H1 (cell line): ENCODE measurements at regions not wholly inside any gene's neighbourhood (a gene's known extent, or its start where the extent isn't known, plus 50 kb on each side); places are given as distances from the start of the nearest gene placed in this dataset.

Source experiments
- CTCF ChIA-PET: fragments of 300-600 bp; sonication (Branson Sonifier 250); formaldehyde crosslinking; loops from one replicate; lab custom pipeline; 2021; ENCODE audit not compliant: partially characterized antibody; lab: Charles Lee
- POLR2A ChIA-PET: fragments of 300-600 bp; sonication (Branson Sonifier 250); formaldehyde crosslinking; loops from one replicate; lab custom pipeline; 2021; ENCODE audit warnings: inconsistent platforms; ENCODE audit not compliant: partially characterized antibody; lab: Charles Lee
- DNase-seq, 2 experiments: peaks; one replicate each; pipeline versions ENCODE4 v3.0.0 to v3.0.0-alpha.2; 2010 to 2022; ENCODE audit warnings: low spot score in 2 of 2, low read depth in 1 of 2, mixed read lengths in 1 of 2
- FAIRE-seq: peaks from 2 replicates; lab custom pipeline; 2011; peaks lifted over from hg19 to GRCh38; lab: Jason Lieb, UNC
- H2AFZ ChIP-seq: 2 replicates; pipeline ENCODE4 v1.8.1; 2012; ENCODE audit warnings: low read length, inconsistent platforms
- H2AK5ac ChIP-seq: 2 replicates; pipeline ENCODE4 v1.6.1; 2013; ENCODE audit warnings: low read depth, low read length
- H2BK120ac ChIP-seq: replicated peaks from 2 replicates; pipeline ENCODE3; 2013; ENCODE audit warnings: low read depth, low read length, inconsistent platforms
- H2BK12ac ChIP-seq: 2 replicates; pipeline ENCODE4 v1.6.1; 2013; ENCODE audit warnings: low read depth, low read length
- H2BK15ac ChIP-seq: 2 replicates; pipeline ENCODE4 v1.6.1; 2013; ENCODE audit warnings: low read length
- H2BK20ac ChIP-seq: 2 replicates; pipeline ENCODE4 v1.6.1; 2013; ENCODE audit warnings: low read length
- H2BK5ac ChIP-seq: 2 replicates; pipeline ENCODE4 v1.6.1; 2013; ENCODE audit warnings: low read depth, low read length
- H3K14ac ChIP-seq: 2 replicates; pipeline ENCODE4 v1.6.1; 2013; ENCODE audit warnings: inconsistent platforms; ENCODE audit not compliant: insufficient read length
- H3K18ac ChIP-seq: 2 replicates; pipeline ENCODE4 v1.6.1; 2013; ENCODE audit warnings: low read length; ENCODE audit errors: extremely low read depth
- H3K23ac ChIP-seq: 2 replicates; pipeline ENCODE4 v1.6.1; 2013; ENCODE audit warnings: inconsistent platforms; ENCODE audit not compliant: insufficient read length
- H3K23me2 ChIP-seq: 2 replicates; pipeline ENCODE4 v1.6.1; 2013; ENCODE audit warnings: low read depth, low read length
- H3K27ac ChIP-seq: 2 replicates; pipeline ENCODE4 v1.6.1; 2011; ENCODE audit warnings: low read depth, low read length, inconsistent platforms
- H3K27me3 ChIP-seq, 4 experiments: replicated peaks in 1 of 4; 1 replicate in 1 of 4; 2 replicates in 3 of 4; pipeline versions ENCODE4 v1.6.1 to v1.8.1; 2011 to 2013; ENCODE audit warnings: low read length in 3 of 4, mild to moderate bottlenecking in 3 of 4, inconsistent platforms in 2 of 4, mixed read lengths in 2 of 4, moderate library complexity in 1 of 4; ENCODE audit not compliant: control insufficient read depth in 3 of 4, insufficient read depth in 3 of 4; ENCODE audit errors: extremely low read depth in 1 of 4
- H3K36me3 ChIP-seq, 4 experiments: 2 replicates each; pipeline versions ENCODE4 v1.6.1 to v1.8.1; 2011 to 2013; ENCODE audit warnings: mild to moderate bottlenecking in 4 of 4, low read length in 3 of 4, moderate library complexity in 2 of 4, control low read depth in 1 of 4, inconsistent platforms in 1 of 4; ENCODE audit not compliant: insufficient read depth in 4 of 4, control insufficient read depth in 2 of 4
- H3K4ac ChIP-seq: replicated peaks from 2 replicates; pipeline ENCODE3; 2013; ENCODE audit warnings: low read length, low read depth, mixed read lengths, inconsistent platforms; ENCODE audit not compliant: insufficient read length
- H3K4me1 ChIP-seq, 4 experiments: replicated peaks in 1 of 4; 1 replicate in 1 of 4; 2 replicates in 3 of 4; pipeline versions ENCODE4 v1.6.1 to v1.8.1; 2011 to 2013; ENCODE audit warnings: low read length in 3 of 4, inconsistent platforms in 2 of 4, mixed read lengths in 1 of 4; ENCODE audit not compliant: insufficient read depth in 4 of 4, control insufficient read depth in 3 of 4
- H3K4me2 ChIP-seq, 2 experiments: 2 replicates each; pipeline versions ENCODE4 v1.6.1 to v1.8.1; 2011 to 2013; ENCODE audit warnings: low read depth in 2 of 2, low read length in 2 of 2, control low read depth in 1 of 2, inconsistent platforms in 1 of 2, mild to moderate bottlenecking in 1 of 2; ENCODE audit not compliant: insufficient read depth in 1 of 2
- H3K4me3 ChIP-seq, 4 experiments: fragments of 200-600, 300-600 bp in 1 of 4; sonication (generic), shearing (Covaris generic), sonication (Bioruptor Twin) in 1 of 4; 2 replicates each; pipeline versions ENCODE4 v1.5.1 to v1.8.1; 2011 to 2016; ENCODE audit warnings: low read length in 4 of 4, low read depth in 3 of 4, control low read depth in 2 of 4, inconsistent platforms in 2 of 4, mild to moderate bottlenecking in 2 of 4, mixed read lengths in 1 of 4, moderate library complexity in 1 of 4; ENCODE audit not compliant: insufficient read depth in 2 of 4; ENCODE audit errors: extremely low read depth in 1 of 4
- H3K56ac ChIP-seq: replicated peaks from 2 replicates; pipeline ENCODE3; 2013; ENCODE audit warnings: low read depth, mild to moderate bottlenecking, mixed read lengths, low read length, inconsistent platforms; ENCODE audit not compliant: insufficient read length
- H3K79me1 ChIP-seq: 2 replicates; pipeline ENCODE4 v1.6.1; 2013; ENCODE audit warnings: low read depth, low read length, control low read depth
- H3K79me2 ChIP-seq, 2 experiments: 2 replicates each; pipeline versions ENCODE4 v1.6.1 to v1.8.1; 2012 to 2013; ENCODE audit warnings: low read length in 2 of 2, mild to moderate bottlenecking in 2 of 2, inconsistent platforms in 1 of 2; ENCODE audit not compliant: insufficient read depth in 2 of 2, control insufficient read depth in 1 of 2
- H3K9ac ChIP-seq, 4 experiments: replicated peaks in 1 of 4; 1 replicate in 1 of 4; 2 replicates in 3 of 4; pipeline versions ENCODE4 v1.6.1 to v1.8.1; 2011 to 2013; ENCODE audit warnings: low read depth in 3 of 4, low read length in 3 of 4, control low read depth in 2 of 4, mild to moderate bottlenecking in 2 of 4, moderate library complexity in 2 of 4, inconsistent platforms in 1 of 4; ENCODE audit errors: extremely low read depth in 1 of 4
- H3K9me3 ChIP-seq, 2 experiments: 2 replicates each; pipeline versions ENCODE4 v1.6.1 to v1.8.1; 2012 to 2013; ENCODE audit warnings: mild to moderate bottlenecking in 2 of 2, moderate library complexity in 2 of 2, control low read depth in 1 of 2, inconsistent platforms in 1 of 2, low read depth in 1 of 2, low read length in 1 of 2, mixed read lengths in 1 of 2; ENCODE audit not compliant: insufficient read depth in 2 of 2
- H4K20me1 ChIP-seq, 2 experiments: replicated peaks in 1 of 2; 2 replicates each; pipeline versions ENCODE3 to v1.8.1; 2011 to 2013; ENCODE audit warnings: inconsistent platforms in 2 of 2, low read length in 2 of 2, mild to moderate bottlenecking in 1 of 2; ENCODE audit not compliant: insufficient read depth in 2 of 2, control insufficient read depth in 1 of 2
- H4K5ac ChIP-seq: 2 replicates; pipeline ENCODE4 v1.6.1; 2013; ENCODE audit warnings: low read length, low read depth, mixed read lengths, inconsistent platforms; ENCODE audit not compliant: insufficient read length
- H4K8ac ChIP-seq: 2 replicates; pipeline ENCODE4 v1.8.0; 2013; ENCODE audit warnings: mild to moderate bottlenecking, moderate library complexity, low read length, inconsistent platforms; ENCODE audit not compliant: insufficient read depth; ENCODE audit errors: extremely low read depth
- H4K91ac ChIP-seq: replicated peaks from 2 replicates; pipeline ENCODE3; 2013; ENCODE audit warnings: low read length, mixed read lengths, inconsistent platforms; ENCODE audit not compliant: insufficient read length
- SIRT6 ChIP-seq: IDR thresholded peaks from one replicate; pipeline ENCODE4 v1.7.1; 2012; ENCODE audit warnings: low read length, inconsistent platforms
- TAF7 ChIP-seq: optimal IDR thresholded peaks from 2 replicates; pipeline ENCODE3; 2011; ENCODE audit warnings: low read depth, mild to moderate bottlenecking, inconsistent platforms, low read length, moderate library complexity, borderline replicate concordance
- TBP ChIP-seq: IDR thresholded peaks from 2 replicates; pipeline ENCODE4 v1.6.1; 2011; ENCODE audit warnings: low read depth, low read length, improper control_type of control experiment
- WGBS, 2 experiments: shearing (Covaris generic) in 1 of 2; methylation state at CpG; one replicate each; pipeline versions ENCODE4 v1.1.6 to v1.1.7; 2013 to 2015; ENCODE audit warnings: low lambda C conversion rate in 2 of 2, mixed read lengths in 2 of 2, inconsistent platforms in 1 of 2, low coverage in 1 of 2, missing lambda C conversion rate in 1 of 2; ENCODE audit not compliant: insufficient replicate concordance in 2 of 2, insufficient coverage in 1 of 2, insufficient read length in 1 of 2; ENCODE audit errors: extremely low coverage in 1 of 2, missing lambda C conversion rate in 1 of 2; 5-methylcytosine and 5-hydroxymethylcytosine counted together

DNA sequence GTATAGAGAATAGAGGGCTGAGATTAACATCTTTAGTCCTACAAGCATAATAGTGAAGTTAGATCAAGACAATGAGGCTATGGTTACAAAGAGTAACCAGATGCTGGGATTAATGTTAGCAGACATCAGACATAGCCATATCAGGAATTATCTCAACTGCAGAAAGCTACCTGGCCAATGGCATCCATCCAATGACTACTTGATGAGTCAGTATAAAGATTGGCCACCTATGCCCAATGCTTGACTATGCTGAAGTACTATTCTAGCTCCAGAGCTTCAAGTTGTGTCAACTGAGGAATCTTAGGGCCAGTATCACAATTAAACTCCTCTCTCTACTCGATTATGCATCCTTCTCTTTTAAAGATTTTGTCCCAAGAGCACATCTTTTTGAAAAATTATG is 541.4 kb downstream of the PRELID2 start:
- Histone ChIP-seq H2BK120ac (no peak overlapping the region), H3K4me2 (no peak overlapping the region), H4K20me1 (no peaks in the 10 kb centered on the region), H3K79me2 (no peaks in the 10 kb centered on the region), H3K23me2 (no peaks in the 10 kb centered on the region), H3K9me3 (no peaks in the 10 kb centered on the region), H2AK5ac (no peak overlapping the region), H2BK15ac (no peak overlapping the region), H3K18ac (no peak overlapping the region), H3K23ac (no peak overlapping the region), H3K4me3 (no peak overlapping the region), H2AFZ (no peak overlapping the region), H3K56ac (no peak overlapping the region), H3K9ac (no peak overlapping the region), H2BK5ac (no peak overlapping the region), H3K14ac (no peak overlapping the region), H3K27ac (no peak overlapping the region), H3K79me1 (no peaks in the 10 kb centered on the region), H3K4me1 (no peaks in the 10 kb centered on the region), H4K5ac (no peak overlapping the region), H3K4ac (no peak overlapping the region)
- 95% methylated on average over 1 of the region's 1 CpG; no CpG with 5 or more reads in 1 of the 2 experiments for WGBS, 2 experiments
- no peak for DNase-seq
- POLR2A ChIA-PET, result interaction anchor here (0.6 kb wide), 1 partner anchor 779 kb away, joined by 3 read pairs; no protein-coding TSS in a partner anchor
- CTCF ChIA-PET, result interaction anchor here (1.6 to 2.4 kb wide), 2 partner anchors 53 to 56 kb away, joined by 5 to 6 read pairs; no protein-coding TSS in a partner anchor
- TF ChIP-seq TBP (no peak), TAF7 (no peak), SIRT6 (no peak)
- TF ChIP-seq, all 59 proteins: peak for 0
- FAIRE-seq, result no peak
- Histone ChIP-seq H3K27me3 (no peaks in the 10 kb centered on the region), H2BK20ac (no peak overlapping the region), H4K8ac (no peak overlapping the region), H3K36me3 (no peaks in the 10 kb centered on the region), H2BK12ac (no peak overlapping the region), H4K91ac (no peak overlapping the region)
